ENCODE measurements at regions not wholly inside any gene's neighbourhood (a gene's known extent, or its start where the extent isn't known, plus 50 kb on each side); places are given as distances from the start of the nearest gene placed in this dataset.

GRCh38 chr2:184463102-184463865 lies 135.0 kb upstream of the ZNF804A start:
- no peak overlapping the region for H3K27ac ChIP-seq
- no peaks in the 10 kb centered on the region for H3K4me1 ChIP-seq
- H3K9me3 ChIP-seq, result no peaks in the 10 kb centered on the region
- DNase-seq (ENCODE audit: low spot score in 2 of 2), result no peak
- no peak overlapping the region for H3K4me3 ChIP-seq
- H3K36me3 ChIP-seq, result no peaks in the 10 kb centered on the region
- no peaks in the 10 kb centered on the region for H3K27me3 ChIP-seq
- WGBS, result 55% methylated on average over 4 of the region's 4 CpGs
- no peak for TF ChIP-seq CTCF (IDR thresholded peaks at IDR 0.05)
- TF ChIP-seq EP300 (IDR thresholded peaks at IDR 0.05), result no peak
- no peak for TF ChIP-seq POLR2AphosphoS5 (IDR thresholded peaks at IDR 0.05)
- no peak for TF ChIP-seq POLR2A (IDR thresholded peaks at IDR 0.05)

GRCh38 chr2:184463866-184464248 lies 134.5 kb upstream of the ZNF804A start:
- Histone ChIP-seq H3K9me3 (no peaks in the 10 kb centered on the region), H3K4me3 (no peak overlapping the region), H3K36me3 (no peaks in the 10 kb centered on the region), H3K4me1 (no peaks in the 10 kb centered on the region), H3K27me3 (no peaks in the 10 kb centered on the region), H3K27ac (no peak overlapping the region)
- TF ChIP-seq EP300 (IDR thresholded peaks at IDR 0.05) (no peak), POLR2AphosphoS5 (IDR thresholded peaks at IDR 0.05) (no peak), CTCF (IDR thresholded peaks at IDR 0.05) (no peak), POLR2A (IDR thresholded peaks at IDR 0.05) (no peak)
- 72% methylated on average over 1 of the region's 1 CpG for WGBS
- no peak for DNase-seq (ENCODE audit: low spot score in 2 of 2)

- Histone ChIP-seq H3K36me3 (no peaks in the 10 kb centered on the region), H3K4me1 (no peaks in the 10 kb centered on the region), H3K9me3 (no peaks in the 10 kb centered on the region), H3K27me3 (no peaks in the 10 kb centered on the region), H3K4me3 (no peak overlapping the region), H3K27ac (no peak overlapping the region)
- no peak for DNase-seq (ENCODE audit: low spot score in 2 of 2)
- 48% methylated on average over 3 of the region's 3 CpGs for WGBS
- TF ChIP-seq EP300 (IDR thresholded peaks at IDR 0.05) (no peak), POLR2A (IDR thresholded peaks at IDR 0.05) (no peak), POLR2AphosphoS5 (IDR thresholded peaks at IDR 0.05) (no peak), CTCF (IDR thresholded peaks at IDR 0.05) (no peak)
These were observed 129.5 kb upstream of the ZNF804A start for GRCh38 chr2:184468826-184469225.

- H3K9me3 ChIP-seq, result no peaks in the 10 kb centered on the region
- H3K4me3 ChIP-seq, result no peak overlapping the region
- TF ChIP-seq POLR2A (IDR thresholded peaks at IDR 0.05) (no peak), CTCF (IDR thresholded peaks at IDR 0.05) (no peak), EP300 (IDR thresholded peaks at IDR 0.05) (no peak), POLR2AphosphoS5 (IDR thresholded peaks at IDR 0.05) (no peak)
- WGBS, result 56% methylated on average over 1 of the region's 1 CpG
- no peak overlapping the region for H3K27ac ChIP-seq
- no peak for DNase-seq (ENCODE audit: low spot score in 2 of 2)
- H3K27me3 ChIP-seq, result no peaks in the 10 kb centered on the region
- H3K4me1 ChIP-seq, result no peaks in the 10 kb centered on the region
- no peaks in the 10 kb centered on the region for H3K36me3 ChIP-seq
These were observed 125.8 kb upstream of the ZNF804A start for GRCh38 chr2:184472481-184472880.

GRCh38 chr2:184481865-184482264 lies 116.5 kb upstream of the ZNF804A start:
- no peak for TF ChIP-seq POLR2AphosphoS5 (IDR thresholded peaks at IDR 0.05)
- no peak for TF ChIP-seq POLR2A (IDR thresholded peaks at IDR 0.05)
- no peak for TF ChIP-seq CTCF (IDR thresholded peaks at IDR 0.05)
- no peak for TF ChIP-seq EP300 (IDR thresholded peaks at IDR 0.05)
- DNase-seq (ENCODE audit: low spot score in 2 of 2), result no peak
- H3K36me3 ChIP-seq, result no peaks in the 10 kb centered on the region
- H3K27me3 ChIP-seq, result no peaks in the 10 kb centered on the region
- no peaks in the 10 kb centered on the region for H3K9me3 ChIP-seq
- no peaks in the 10 kb centered on the region for H3K4me1 ChIP-seq
- WGBS, result 54% methylated on average over 1 of the region's 1 CpG
- H3K27ac ChIP-seq, result no peak overlapping the region
- no peak overlapping the region for H3K4me3 ChIP-seq

All from suprapubic skin (tissue), 4 donors.